Right lobe of liver (tissue), 6 donors: ENCODE measurements at regions not wholly inside any gene's neighbourhood (a gene's known extent, or its start where the extent isn't known, plus 50 kb on each side); places are given as distances from the start of the nearest gene placed in this dataset.

Source experiments
- ATAC-seq, 4 donors: fragments of 200-7000 bp; cut with Tn5 transposase; one replicate each; pipeline ENCODE4 v1.9.1; 2020; ENCODE audit warnings: mild to moderate bottlenecking in 4 of 4, moderate library complexity in 4 of 4
- DNase-seq, 3 donors: peaks; one replicate each; pipeline ENCODE4 v3.0.0-alpha.2; 2020
- H3K27ac ChIP-seq, 3 donors: fragments of 200-600 bp; one replicate each; pipeline ENCODE4 v1.8.0; 2022
- H3K27me3 ChIP-seq, 2 donors: fragments of 200-600 bp; one replicate each; pipeline ENCODE4 v1.8.0; 2022
- H3K36me3 ChIP-seq, 4 donors: fragments of 200-600 bp; sonication (generic) in 1 of 4; one replicate each; pipeline versions ENCODE4 v1.5.1 to v1.8.0; 2017 to 2022; ENCODE audit warnings: control low read depth in 1 of 4
- H3K4me1 ChIP-seq, 4 donors: fragments of 200-600 bp; sonication (generic) in 1 of 4; one replicate each; pipeline versions ENCODE4 v1.5.1 to v1.8.0; 2017 to 2022; ENCODE audit warnings: control low read depth in 1 of 4
- H3K4me3 ChIP-seq, 3 donors: fragments of 200-600 bp; one replicate each; pipeline ENCODE4 v1.8.0; 2022
- H3K9me3 ChIP-seq, 4 donors: fragments of 200-600 bp; sonication (generic) in 1 of 4; one replicate each; pipeline versions ENCODE4 v1.5.1 to v1.8.0; 2017 to 2022; ENCODE audit warnings: control low read depth in 1 of 4
- POLR2A ChIP-seq: fragments of 450-650 bp; IDR thresholded peaks from one replicate; pipeline ENCODE4 v1.6.1; 2017; ENCODE audit warnings: antibody characterized with exemption, mild to moderate bottlenecking
- WGBS: methylation state at CpG from one replicate; pipeline ENCODE4 v1.1.6; 2018; ENCODE audit warnings: low coverage, low lambda C conversion rate; ENCODE audit not compliant: insufficient coverage; ENCODE audit errors: missing lambda C conversion rate; 5-methylcytosine and 5-hydroxymethylcytosine counted together
- intact Hi-C, 2 donors: fragments of 100-400 bp; cut with DNase I; formaldehyde crosslinking; loops; one replicate each; pipeline versions ENCODE4 v1.11.2 to v1.14.1; 2022
- TF ChIP-seq, protein P1 (sequence below), 4 donors: fragments of 200-600 bp in 3 of 4; fragments of 450-650 bp in 1 of 4; IDR thresholded peaks; one replicate each; pipeline versions ENCODE4 v1.5.1 to v1.8.0; 2016 to 2022; ENCODE audit warnings: antibody characterized with exemption in 4 of 4, mild to moderate bottlenecking in 2 of 4
- donor health status: DM: no; HTN: yes; CAD: no.
- donor health status: DM: no; HTN: no; CAD: no.
- donor health status: DM: no; HTN: no; CAD: no.
- donor health status: DM: no; HTN: yes; CAD: no.
- donor health status: DM: no; HTN: yes; CAD: no.

DNA sequence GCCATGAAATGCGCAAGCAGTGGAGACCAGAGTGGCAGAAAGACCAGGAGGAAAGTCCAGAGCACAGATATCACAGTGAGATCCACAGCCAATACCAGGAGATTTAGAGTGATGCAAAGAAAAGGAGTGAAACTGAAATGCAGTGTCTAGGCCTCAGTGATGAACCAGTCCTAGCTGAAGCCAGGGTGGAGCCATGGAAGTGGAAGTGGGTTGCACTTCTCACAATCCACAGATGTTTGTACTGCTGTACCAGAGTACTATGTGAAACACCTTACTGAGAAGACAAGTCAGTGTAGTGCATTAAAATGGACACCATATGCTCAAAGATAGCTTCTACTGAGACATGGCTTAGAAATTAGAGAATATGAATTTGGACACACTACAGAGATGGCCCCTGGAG is 403.3 kb downstream of the HNRNPD start:
- no peaks in the 10 kb centered on the region for H3K36me3 ChIP-seq
- H3K27ac ChIP-seq: no peak overlapping the region
- DNase-seq (no peak), ATAC-seq (no peak)
- no peaks in the 10 kb centered on the region for H3K9me3 ChIP-seq
- H3K4me1 ChIP-seq: no peaks in the 10 kb centered on the region
- intact Hi-C loops: no loop called here
- WGBS: 92% methylated on average over 1 of the region's 1 CpG
- no peak overlapping the region for H3K4me3 ChIP-seq
- H3K27me3 ChIP-seq: no peaks in the 10 kb centered on the region
- no peak for TF ChIP-seq POLR2A
- TF ChIP-seq, protein P1, sequence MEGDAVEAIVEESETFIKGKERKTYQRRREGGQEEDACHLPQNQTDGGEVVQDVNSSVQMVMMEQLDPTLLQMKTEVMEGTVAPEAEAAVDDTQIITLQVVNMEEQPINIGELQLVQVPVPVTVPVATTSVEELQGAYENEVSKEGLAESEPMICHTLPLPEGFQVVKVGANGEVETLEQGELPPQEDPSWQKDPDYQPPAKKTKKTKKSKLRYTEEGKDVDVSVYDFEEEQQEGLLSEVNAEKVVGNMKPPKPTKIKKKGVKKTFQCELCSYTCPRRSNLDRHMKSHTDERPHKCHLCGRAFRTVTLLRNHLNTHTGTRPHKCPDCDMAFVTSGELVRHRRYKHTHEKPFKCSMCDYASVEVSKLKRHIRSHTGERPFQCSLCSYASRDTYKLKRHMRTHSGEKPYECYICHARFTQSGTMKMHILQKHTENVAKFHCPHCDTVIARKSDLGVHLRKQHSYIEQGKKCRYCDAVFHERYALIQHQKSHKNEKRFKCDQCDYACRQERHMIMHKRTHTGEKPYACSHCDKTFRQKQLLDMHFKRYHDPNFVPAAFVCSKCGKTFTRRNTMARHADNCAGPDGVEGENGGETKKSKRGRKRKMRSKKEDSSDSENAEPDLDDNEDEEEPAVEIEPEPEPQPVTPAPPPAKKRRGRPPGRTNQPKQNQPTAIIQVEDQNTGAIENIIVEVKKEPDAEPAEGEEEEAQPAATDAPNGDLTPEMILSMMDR (IDR thresholded peaks at IDR 0.05): no peak

DNA sequence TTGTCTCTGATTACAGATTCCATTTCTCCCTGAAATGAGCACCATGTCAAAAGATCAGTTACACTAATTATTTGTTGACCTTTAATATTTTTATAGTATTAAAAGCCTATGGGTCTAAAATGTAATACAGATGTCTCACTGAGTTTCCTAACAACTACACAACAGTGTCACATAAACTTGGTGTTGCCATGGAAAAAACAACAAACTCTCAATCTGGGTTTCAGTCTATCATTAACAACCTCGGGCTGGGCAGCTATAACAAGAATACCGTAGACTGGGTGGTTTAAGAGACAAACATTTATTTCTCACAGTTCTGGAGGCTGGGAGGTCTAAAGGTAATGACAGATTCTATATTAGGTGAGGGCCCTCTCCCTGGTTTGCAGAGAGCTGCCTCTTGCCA is 407.1 kb downstream of the HNRNPD start:
- no peaks in the 10 kb centered on the region for H3K4me1 ChIP-seq
- no peaks in the 10 kb centered on the region for H3K9me3 ChIP-seq
- H3K4me3 ChIP-seq: no peak overlapping the region
- no peak for ATAC-seq
- no peak for DNase-seq
- no peak overlapping the region for H3K27ac ChIP-seq
- H3K27me3 ChIP-seq: no peaks in the 10 kb centered on the region
- TF ChIP-seq, protein P1 (IDR thresholded peaks at IDR 0.05): no peak
- no peak for TF ChIP-seq POLR2A
- 56% methylated on average over 2 of the region's 2 CpGs for WGBS
- intact Hi-C loops: no loop called here
- H3K36me3 ChIP-seq: no peaks in the 10 kb centered on the region

DNA sequence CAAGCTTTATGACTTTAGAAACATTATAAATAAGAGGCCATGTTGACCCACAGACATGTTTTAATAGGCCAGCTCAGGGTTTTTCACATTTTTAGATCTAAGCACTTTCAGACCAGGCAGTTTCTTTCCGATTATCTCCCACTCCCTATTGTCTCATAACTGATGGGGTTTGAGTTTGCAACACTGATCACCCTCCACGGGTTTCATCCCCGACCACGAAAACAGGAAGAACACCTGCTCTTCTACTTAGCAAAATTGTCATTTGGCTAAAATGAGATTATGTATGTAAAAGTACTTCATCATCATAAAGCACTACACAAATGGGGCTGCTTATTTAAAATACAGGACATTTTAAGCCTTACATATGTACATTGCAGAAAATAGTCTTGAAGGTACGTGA is 407.9 kb downstream of the HNRNPD start:
- Histone ChIP-seq H3K27ac (no peak overlapping the region), H3K36me3 (no peaks in the 10 kb centered on the region), H3K4me1 (no peaks in the 10 kb centered on the region), H3K27me3 (no peaks in the 10 kb centered on the region), H3K4me3 (no peak overlapping the region), H3K9me3 (no peaks in the 10 kb centered on the region)
- intact Hi-C loops: no loop called here
- WGBS: 64% methylated on average over 5 of the region's 5 CpGs
- DNase-seq: no peak
- no peak for ATAC-seq
- TF ChIP-seq, protein P1 (IDR thresholded peaks at IDR 0.05): no peak
- TF ChIP-seq POLR2A: no peak

DNA sequence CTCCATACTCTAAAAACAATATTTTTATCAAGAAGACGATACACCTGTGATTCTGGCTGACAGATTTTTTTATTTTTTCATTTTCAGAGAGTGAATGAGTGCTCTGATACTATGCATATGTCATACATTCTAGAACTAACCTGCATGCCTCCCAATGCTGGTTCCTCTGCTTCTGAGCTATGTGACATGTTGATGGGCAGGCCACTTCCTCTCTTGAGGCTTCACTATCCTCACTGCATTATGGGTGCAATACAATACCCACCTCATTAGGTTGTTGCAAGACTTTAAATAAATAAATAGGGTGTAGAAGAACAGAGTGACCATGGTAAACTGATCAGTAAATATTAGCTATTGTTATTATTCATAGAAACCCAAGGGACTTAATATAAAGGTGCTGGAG is 408.3 kb downstream of the HNRNPD start:
- no peaks in the 10 kb centered on the region for H3K27me3 ChIP-seq
- no peaks in the 10 kb centered on the region for H3K36me3 ChIP-seq
- WGBS: 33% methylated on average over 1 of the region's 1 CpG
- intact Hi-C loops: no loop called here
- no peaks in the 10 kb centered on the region for H3K9me3 ChIP-seq
- H3K4me1 ChIP-seq: no peaks in the 10 kb centered on the region
- no peak for TF ChIP-seq POLR2A
- TF ChIP-seq, protein P1 (IDR thresholded peaks at IDR 0.05): no peak
- ATAC-seq (no peak), DNase-seq (no peak)
- no peak overlapping the region for H3K27ac ChIP-seq
- H3K4me3 ChIP-seq: no peak overlapping the region

DNA sequence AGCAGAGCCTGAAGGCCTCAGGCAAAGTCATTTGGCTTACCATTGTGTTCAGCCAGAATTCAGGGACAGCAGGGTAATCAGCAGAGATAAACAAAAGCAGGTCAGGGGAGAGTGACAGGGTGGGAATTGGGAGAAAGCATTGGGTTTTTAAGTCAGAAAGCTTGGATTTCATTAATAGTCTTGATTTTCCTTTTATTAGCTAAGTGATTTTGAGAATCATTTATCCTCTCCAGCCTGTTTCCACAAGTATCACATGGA is 410.1 kb downstream of the HNRNPD start:
- H3K36me3 ChIP-seq: no peaks in the 10 kb centered on the region
- H3K4me3 ChIP-seq: no peak overlapping the region
- intact Hi-C loops: no loop called here
- ATAC-seq: no peak
- H3K9me3 ChIP-seq: no peaks in the 10 kb centered on the region
- TF ChIP-seq, protein P1 (IDR thresholded peaks at IDR 0.05): no peak
- H3K27ac ChIP-seq: no peak overlapping the region
- no peaks in the 10 kb centered on the region for H3K27me3 ChIP-seq
- no peaks in the 10 kb centered on the region for H3K4me1 ChIP-seq
- no peak for DNase-seq
